Erythroblast (primary cell): ENCODE measurements at regions not wholly inside any gene's neighbourhood (a gene's known extent, or its start where the extent isn't known, plus 50 kb on each side); places are given as distances from the start of the nearest gene placed in this dataset.

ENCODE experiments used
- GATA1 ChIP-seq: IDR thresholded peaks from 2 replicates; pipeline ENCODE4 v1.6.1; 2011; ENCODE audit warnings: low read depth, mild to moderate bottlenecking, control low read depth, low read length, moderate library complexity
- POLR2A ChIP-seq: IDR thresholded peaks from 2 replicates; pipeline ENCODE4 v1.6.1; 2011; ENCODE audit warnings: mild to moderate bottlenecking, low read length

DNA sequence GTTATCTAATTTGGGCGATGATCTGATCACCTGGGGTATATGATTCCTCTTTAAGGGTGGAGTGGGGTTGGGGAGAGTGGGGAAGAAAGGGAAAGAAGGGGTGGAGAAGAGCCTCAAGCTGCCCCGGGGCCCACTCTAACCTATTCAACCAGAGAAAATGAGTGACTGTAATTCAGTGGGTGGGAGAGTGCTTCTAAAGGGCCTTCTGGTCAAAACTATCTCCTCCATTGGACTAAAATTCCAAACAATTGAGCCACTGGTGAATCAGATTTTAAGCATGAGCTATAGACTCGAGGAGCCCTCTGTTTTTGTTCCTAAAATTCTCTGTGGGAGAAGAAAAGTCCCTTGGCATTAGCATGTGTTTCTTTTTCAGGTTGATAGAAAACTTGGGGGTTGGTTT, 296.8 kb downstream of the CLIC5 start:
- TF ChIP-seq POLR2A (no peak), GATA1 (no peak)
